Sigmoid colon (tissue), 4 donors: ENCODE measurements at regions not wholly inside any gene's neighbourhood (a gene's known extent, or its start where the extent isn't known, plus 50 kb on each side); places are given as distances from the start of the nearest gene placed in this dataset.

Source experiments
- EP300 ChIP-seq, 4 donors: sonication (generic); formaldehyde crosslinking; IDR thresholded peaks; one replicate each; pipeline ENCODE4 v1.6.1; 2017; ENCODE audit warnings: antibody characterized with exemption in 4 of 4
- POLR2A ChIP-seq, 2 donors: fragments of 450-650 bp; IDR thresholded peaks; one replicate each; pipeline ENCODE4 v1.6.1; 2016; ENCODE audit warnings: antibody characterized with exemption in 2 of 2, mild to moderate bottlenecking in 2 of 2, moderate library complexity in 2 of 2
- POLR2AphosphoS5 ChIP-seq, 4 donors: sonication (generic); formaldehyde crosslinking; IDR thresholded peaks; one replicate each; pipeline ENCODE4 v1.6.1; 2017; ENCODE audit warnings: antibody characterized with exemption in 4 of 4
- TF ChIP-seq, protein P1 (sequence below), 4 experiments: fragments of 450-650 bp in 3 of 4; fragments of 200-600 bp in 1 of 4; IDR thresholded peaks; one replicate each; pipeline ENCODE4 v1.5.1; 2016 to 2019; ENCODE audit warnings: antibody characterized with exemption in 4 of 4, mild to moderate bottlenecking in 3 of 4, moderate library complexity in 2 of 4

DNA sequence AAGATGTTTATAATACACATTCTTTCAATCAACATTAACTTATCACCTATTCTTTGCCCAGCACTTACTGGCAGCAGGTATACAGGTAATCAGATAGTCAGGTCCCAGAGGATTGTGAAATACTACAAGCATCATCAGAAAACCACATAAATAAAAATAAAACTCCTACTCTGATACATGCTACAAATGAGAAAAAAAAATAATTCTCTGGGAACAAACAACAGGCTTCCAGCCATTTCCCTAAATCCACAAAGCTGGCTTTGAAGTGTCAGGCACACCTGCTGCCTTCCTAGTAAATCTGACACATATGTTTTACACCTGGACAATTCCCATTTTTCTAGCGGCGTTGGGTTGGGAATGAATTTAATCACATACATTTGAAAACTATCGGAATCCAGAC, 384.5 kb upstream of the CDH4 start:
- no peak for TF ChIP-seq POLR2A (IDR thresholded peaks at IDR 0.05)
- TF ChIP-seq, protein P1, sequence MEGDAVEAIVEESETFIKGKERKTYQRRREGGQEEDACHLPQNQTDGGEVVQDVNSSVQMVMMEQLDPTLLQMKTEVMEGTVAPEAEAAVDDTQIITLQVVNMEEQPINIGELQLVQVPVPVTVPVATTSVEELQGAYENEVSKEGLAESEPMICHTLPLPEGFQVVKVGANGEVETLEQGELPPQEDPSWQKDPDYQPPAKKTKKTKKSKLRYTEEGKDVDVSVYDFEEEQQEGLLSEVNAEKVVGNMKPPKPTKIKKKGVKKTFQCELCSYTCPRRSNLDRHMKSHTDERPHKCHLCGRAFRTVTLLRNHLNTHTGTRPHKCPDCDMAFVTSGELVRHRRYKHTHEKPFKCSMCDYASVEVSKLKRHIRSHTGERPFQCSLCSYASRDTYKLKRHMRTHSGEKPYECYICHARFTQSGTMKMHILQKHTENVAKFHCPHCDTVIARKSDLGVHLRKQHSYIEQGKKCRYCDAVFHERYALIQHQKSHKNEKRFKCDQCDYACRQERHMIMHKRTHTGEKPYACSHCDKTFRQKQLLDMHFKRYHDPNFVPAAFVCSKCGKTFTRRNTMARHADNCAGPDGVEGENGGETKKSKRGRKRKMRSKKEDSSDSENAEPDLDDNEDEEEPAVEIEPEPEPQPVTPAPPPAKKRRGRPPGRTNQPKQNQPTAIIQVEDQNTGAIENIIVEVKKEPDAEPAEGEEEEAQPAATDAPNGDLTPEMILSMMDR (IDR thresholded peaks at IDR 0.05) = no peak
- no peak for TF ChIP-seq POLR2AphosphoS5 (IDR thresholded peaks at IDR 0.05)
- no peak for TF ChIP-seq EP300 (IDR thresholded peaks at IDR 0.05)
